Keratinocyte (primary cell): ENCODE measurements at regions not wholly inside any gene's neighbourhood (a gene's known extent, or its start where the extent isn't known, plus 50 kb on each side); places are given as distances from the start of the nearest gene placed in this dataset.

Experiments
- DNase-seq: peaks from one replicate; pipeline ENCODE4 v3.0.0-alpha.2; 2011; ENCODE audit warnings: low read depth, missing footprints, low spot score
- FAIRE-seq: peaks from 2 replicates; lab custom pipeline; 2011; peaks lifted over from hg19 to GRCh38; lab: Jason Lieb, UNC
- H2AFZ ChIP-seq: 2 replicates; pipeline ENCODE4 v1.6.0; 2012; ENCODE audit warnings: low read length, control low read depth, inconsistent platforms; ENCODE audit not compliant: control insufficient read depth
- H3K27ac ChIP-seq: 2 replicates; pipeline ENCODE4 v1.5.1; 2011; ENCODE audit warnings: low read length; ENCODE audit not compliant: control insufficient read depth, insufficient read depth
- H3K27me3 ChIP-seq: 3 replicates; pipeline ENCODE4 v1.6.0; 2011; ENCODE audit warnings: low read length; ENCODE audit not compliant: control insufficient read depth, insufficient read depth; ENCODE audit errors: extremely low read depth
- H3K36me3 ChIP-seq, 2 experiments: 2 replicates in 1 of 2; 3 replicates in 1 of 2; pipeline ENCODE4 v1.5.1; 2011; ENCODE audit warnings: low read length in 2 of 2, mild to moderate bottlenecking in 1 of 2; ENCODE audit not compliant: control insufficient read depth in 2 of 2, insufficient read depth in 2 of 2; ENCODE audit errors: extremely low read depth in 1 of 2
- H3K4me1 ChIP-seq: 3 replicates; pipeline ENCODE4 v1.5.1; 2011; ENCODE audit warnings: low read length; ENCODE audit not compliant: control insufficient read depth, insufficient read depth; ENCODE audit errors: extremely low read depth
- H3K4me2 ChIP-seq: 3 replicates; pipeline ENCODE4 v1.6.0; 2011; ENCODE audit warnings: low read depth, low read length; ENCODE audit not compliant: control insufficient read depth, insufficient read depth; ENCODE audit errors: extremely low read depth
- H3K4me3 ChIP-seq, 3 experiments: fragments of 200-600 bp in 1 of 3; sonication (generic) in 1 of 3; 2 replicates in 2 of 3; 3 replicates in 1 of 3; pipeline ENCODE4 v1.5.1; 2011 to 2016; ENCODE audit warnings: low read length in 3 of 3, mild to moderate bottlenecking in 3 of 3, control low read depth in 2 of 3, inconsistent platforms in 1 of 3, low read depth in 1 of 3, mixed read lengths in 1 of 3, mixed run types in 1 of 3, moderate library complexity in 1 of 3; ENCODE audit not compliant: control insufficient read depth in 2 of 3, insufficient read depth in 2 of 3; ENCODE audit errors: extremely low read depth in 1 of 3
- H3K79me2 ChIP-seq: 2 replicates; pipeline ENCODE4 v1.6.0; 2012; ENCODE audit warnings: low read length; ENCODE audit not compliant: control insufficient read depth, insufficient read depth
- H3K9ac ChIP-seq: 3 replicates; pipeline ENCODE4 v1.6.0; 2011; ENCODE audit warnings: low read length; ENCODE audit not compliant: control insufficient read depth, insufficient read depth; ENCODE audit errors: extremely low read depth
- H3K9me1 ChIP-seq: 3 replicates; pipeline ENCODE4 v1.6.0; 2011; ENCODE audit warnings: low read length; ENCODE audit not compliant: control insufficient read depth, insufficient read depth; ENCODE audit errors: extremely low read depth
- H3K9me3 ChIP-seq: 2 replicates; pipeline ENCODE4 v1.5.1; 2012; ENCODE audit warnings: low read depth, low read length; ENCODE audit not compliant: control insufficient read depth
- H4K20me1 ChIP-seq: 3 replicates; pipeline ENCODE4 v1.6.0; 2011; ENCODE audit warnings: low read length; ENCODE audit not compliant: control insufficient read depth, insufficient read depth; ENCODE audit errors: extremely low read depth
- EZH2 ChIP-seq: IDR thresholded peaks from one replicate; pipeline ENCODE4 v1.6.1; 2012; ENCODE audit warnings: inconsistent platforms, mild to moderate bottlenecking, low read length, moderate library complexity
- dilution Hi-C: fragments of 300-500 bp; cut with MboI; formaldehyde crosslinking; loops from one replicate; pipeline ENCODE4 v1.7.0; 2020; ENCODE audit warnings: low sequenced_read_pairs; ENCODE audit not compliant: extremely low pct_ligation_motif_present
- TF ChIP-seq, protein P1 (sequence below), 3 experiments: IDR thresholded peaks in 1 of 3; conservative IDR thresholded peaks in 1 of 3; optimal IDR thresholded peaks in 1 of 3; 2 replicates in 2 of 3; 3 replicates in 1 of 3; pipeline versions ENCODE3 to v1.5.1; 2011; ENCODE audit warnings: low read length in 3 of 3, mild to moderate bottlenecking in 3 of 3, moderate library complexity in 2 of 3, control low read depth in 1 of 3, inconsistent platforms in 1 of 3; ENCODE audit not compliant: insufficient read depth in 2 of 3; ENCODE audit errors: extremely low read depth in 1 of 3

DNA sequence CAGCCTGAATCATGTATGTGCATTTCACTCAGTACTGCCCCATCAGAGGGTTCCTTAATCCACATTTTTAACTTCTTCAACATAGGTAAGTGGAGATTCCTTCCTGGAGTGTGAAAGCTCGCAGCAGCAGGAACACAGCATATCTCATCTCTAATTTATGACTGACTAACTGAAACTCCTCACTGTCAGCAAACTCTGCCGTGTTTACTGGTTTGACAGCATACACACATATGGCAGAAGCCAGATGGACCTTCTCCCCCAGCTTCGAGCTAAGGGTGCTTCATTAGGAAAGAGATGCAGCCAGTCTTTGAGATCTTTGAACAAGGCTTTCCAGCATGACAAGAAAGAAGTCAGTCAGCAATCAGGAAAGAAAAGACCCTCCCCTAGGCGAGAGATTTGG lies 200.3 kb upstream of the ACVR2A start:
- H3K79me2 ChIP-seq = no peaks in the 10 kb centered on the region
- no peaks in the 10 kb centered on the region for H3K9me3 ChIP-seq
- no peaks in the 10 kb centered on the region for H3K4me1 ChIP-seq
- H3K9ac ChIP-seq = no peak overlapping the region
- no peak overlapping the region for H3K4me2 ChIP-seq
- TF ChIP-seq, protein P1, sequence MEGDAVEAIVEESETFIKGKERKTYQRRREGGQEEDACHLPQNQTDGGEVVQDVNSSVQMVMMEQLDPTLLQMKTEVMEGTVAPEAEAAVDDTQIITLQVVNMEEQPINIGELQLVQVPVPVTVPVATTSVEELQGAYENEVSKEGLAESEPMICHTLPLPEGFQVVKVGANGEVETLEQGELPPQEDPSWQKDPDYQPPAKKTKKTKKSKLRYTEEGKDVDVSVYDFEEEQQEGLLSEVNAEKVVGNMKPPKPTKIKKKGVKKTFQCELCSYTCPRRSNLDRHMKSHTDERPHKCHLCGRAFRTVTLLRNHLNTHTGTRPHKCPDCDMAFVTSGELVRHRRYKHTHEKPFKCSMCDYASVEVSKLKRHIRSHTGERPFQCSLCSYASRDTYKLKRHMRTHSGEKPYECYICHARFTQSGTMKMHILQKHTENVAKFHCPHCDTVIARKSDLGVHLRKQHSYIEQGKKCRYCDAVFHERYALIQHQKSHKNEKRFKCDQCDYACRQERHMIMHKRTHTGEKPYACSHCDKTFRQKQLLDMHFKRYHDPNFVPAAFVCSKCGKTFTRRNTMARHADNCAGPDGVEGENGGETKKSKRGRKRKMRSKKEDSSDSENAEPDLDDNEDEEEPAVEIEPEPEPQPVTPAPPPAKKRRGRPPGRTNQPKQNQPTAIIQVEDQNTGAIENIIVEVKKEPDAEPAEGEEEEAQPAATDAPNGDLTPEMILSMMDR (optimal IDR thresholded peaks at IDR 0.05 in 1 of 3, IDR thresholded peaks at IDR 0.05 in 1 of 3, conservative IDR thresholded peaks at IDR 0.05 in 1 of 3; ENCODE audit: extremely low read depth in 1 of 3, insufficient read depth in 2 of 3, low read length in 3 of 3) = no peak
- TF ChIP-seq EZH2 = no peak
- H3K36me3 ChIP-seq = no peaks in the 10 kb centered on the region
- H2AFZ ChIP-seq = no peak overlapping the region
- no peak overlapping the region for H3K27ac ChIP-seq
- FAIRE-seq (no peak), DNase-seq (no peak)
- H3K9me1 ChIP-seq = no peaks in the 10 kb centered on the region
- no peaks in the 10 kb centered on the region for H3K27me3 ChIP-seq
- dilution Hi-C loops = no loop called here
- H4K20me1 ChIP-seq = no peaks in the 10 kb centered on the region
- no peak overlapping the region for H3K4me3 ChIP-seq

DNA sequence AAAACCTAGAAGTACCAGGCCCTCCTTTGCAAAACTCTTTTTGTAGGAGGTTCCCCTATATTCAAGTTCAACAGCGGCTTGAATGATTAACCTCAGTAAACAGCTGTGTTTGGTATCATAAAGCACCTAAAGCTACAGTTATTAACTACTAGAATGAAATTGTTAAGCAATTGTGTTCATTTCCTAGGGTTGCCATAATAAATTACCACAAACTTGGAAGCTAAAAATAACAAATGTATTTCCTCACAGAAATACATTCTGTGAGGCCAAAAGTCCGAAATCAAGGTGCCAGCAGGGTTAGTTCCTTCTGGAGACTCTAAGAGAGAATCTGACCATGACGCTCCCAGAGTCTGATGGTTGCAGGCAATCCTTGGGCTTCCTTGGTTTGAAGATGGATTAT lies 202.1 kb upstream of the ACVR2A start:
- DNase-seq (no peak), FAIRE-seq (no peak)
- no peaks in the 10 kb centered on the region for H3K27me3 ChIP-seq
- H3K4me2 ChIP-seq = no peak overlapping the region
- H3K79me2 ChIP-seq = no peaks in the 10 kb centered on the region
- no peaks in the 10 kb centered on the region for H3K36me3 ChIP-seq
- TF ChIP-seq EZH2 = no peak
- TF ChIP-seq, protein P1 (optimal IDR thresholded peaks at IDR 0.05 in 1 of 3, IDR thresholded peaks at IDR 0.05 in 1 of 3, conservative IDR thresholded peaks at IDR 0.05 in 1 of 3; ENCODE audit: extremely low read depth in 1 of 3, insufficient read depth in 2 of 3, low read length in 3 of 3) = no peak
- H3K9me1 ChIP-seq = no peaks in the 10 kb centered on the region
- H4K20me1 ChIP-seq = no peaks in the 10 kb centered on the region
- dilution Hi-C loops = no loop called here
- no peak overlapping the region for H3K27ac ChIP-seq
- no peak overlapping the region for H2AFZ ChIP-seq
- H3K4me3 ChIP-seq = no peak overlapping the region
- no peaks in the 10 kb centered on the region for H3K9me3 ChIP-seq
- H3K9ac ChIP-seq = no peak overlapping the region
- no peaks in the 10 kb centered on the region for H3K4me1 ChIP-seq
